GM12872 (cell line): ENCODE measurements at regions not wholly inside any gene's neighbourhood (a gene's known extent, or its start where the extent isn't known, plus 50 kb on each side); places are given as distances from the start of the nearest gene placed in this dataset.

ENCODE experiments used
- TF ChIP-seq, protein P1 (sequence below): IDR thresholded peaks from 3 replicates; pipeline ENCODE4 v1.5.1; 2011; ENCODE audit warnings: low read depth, mild to moderate bottlenecking, low read length, moderate library complexity; ENCODE audit not compliant: insufficient read depth

DNA sequence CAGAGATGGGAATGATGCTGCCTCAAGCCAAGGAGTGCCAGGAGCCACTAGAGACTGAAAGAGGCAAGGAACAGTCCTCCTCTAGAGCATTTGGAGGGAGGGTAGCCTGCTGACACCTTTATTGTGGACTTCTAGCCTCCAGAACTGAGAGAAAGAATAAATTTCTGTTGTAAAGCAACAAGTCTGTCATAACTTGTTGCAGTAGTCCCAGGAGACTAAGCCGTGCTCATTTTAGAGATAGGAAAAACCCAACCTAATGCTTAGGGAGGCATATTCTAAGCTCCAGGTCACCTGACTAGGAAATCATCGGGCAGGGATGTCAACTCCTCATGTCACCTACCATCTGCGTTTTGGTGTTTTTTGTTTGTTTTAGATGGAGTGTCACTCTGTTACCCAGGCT is 345.4 kb upstream of the EEF2KMT start:
- TF ChIP-seq, protein P1, sequence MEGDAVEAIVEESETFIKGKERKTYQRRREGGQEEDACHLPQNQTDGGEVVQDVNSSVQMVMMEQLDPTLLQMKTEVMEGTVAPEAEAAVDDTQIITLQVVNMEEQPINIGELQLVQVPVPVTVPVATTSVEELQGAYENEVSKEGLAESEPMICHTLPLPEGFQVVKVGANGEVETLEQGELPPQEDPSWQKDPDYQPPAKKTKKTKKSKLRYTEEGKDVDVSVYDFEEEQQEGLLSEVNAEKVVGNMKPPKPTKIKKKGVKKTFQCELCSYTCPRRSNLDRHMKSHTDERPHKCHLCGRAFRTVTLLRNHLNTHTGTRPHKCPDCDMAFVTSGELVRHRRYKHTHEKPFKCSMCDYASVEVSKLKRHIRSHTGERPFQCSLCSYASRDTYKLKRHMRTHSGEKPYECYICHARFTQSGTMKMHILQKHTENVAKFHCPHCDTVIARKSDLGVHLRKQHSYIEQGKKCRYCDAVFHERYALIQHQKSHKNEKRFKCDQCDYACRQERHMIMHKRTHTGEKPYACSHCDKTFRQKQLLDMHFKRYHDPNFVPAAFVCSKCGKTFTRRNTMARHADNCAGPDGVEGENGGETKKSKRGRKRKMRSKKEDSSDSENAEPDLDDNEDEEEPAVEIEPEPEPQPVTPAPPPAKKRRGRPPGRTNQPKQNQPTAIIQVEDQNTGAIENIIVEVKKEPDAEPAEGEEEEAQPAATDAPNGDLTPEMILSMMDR: no peak

DNA sequence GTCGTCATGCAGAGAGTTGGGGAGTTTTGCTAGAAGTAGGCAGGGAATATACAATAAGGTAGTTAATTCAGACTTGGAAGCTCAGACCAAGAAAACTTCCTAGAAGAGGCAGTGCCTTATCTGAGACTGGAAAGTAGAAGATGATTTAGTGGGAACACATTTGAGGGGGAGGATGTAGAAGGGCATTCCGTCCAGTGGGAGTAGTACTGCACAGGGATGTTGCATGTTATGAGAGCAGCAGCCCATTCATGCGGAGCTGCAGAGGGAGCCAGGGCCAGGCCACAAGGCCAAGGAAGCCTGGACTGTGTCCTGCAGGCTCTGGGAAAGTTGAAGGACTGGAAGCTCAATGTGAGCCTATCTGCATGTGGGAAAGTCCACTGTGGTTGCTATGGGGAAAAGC is 344.5 kb upstream of the EEF2KMT start:
- TF ChIP-seq, protein P1: no peak

DNA sequence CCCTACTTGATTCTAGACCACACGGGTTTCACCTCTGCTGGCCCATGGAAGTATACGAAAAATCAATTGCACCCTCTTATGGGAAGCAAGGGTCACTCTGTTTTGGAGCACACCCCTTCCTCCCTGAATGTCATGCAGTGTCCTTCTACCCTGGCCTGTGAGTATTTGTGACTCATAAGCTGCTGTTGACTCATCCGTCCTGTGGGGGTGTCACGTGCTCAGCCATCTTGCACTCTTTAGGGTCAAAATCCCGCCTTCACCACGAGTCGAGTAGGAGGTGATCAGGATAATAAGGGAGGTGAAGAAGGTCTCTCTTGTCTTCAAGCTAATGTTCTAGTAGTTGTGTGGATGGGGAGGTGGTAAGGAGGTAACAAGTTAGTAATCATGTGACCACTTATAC is 341.0 kb upstream of the EEF2KMT start:
- TF ChIP-seq, protein P1: no peak

DNA sequence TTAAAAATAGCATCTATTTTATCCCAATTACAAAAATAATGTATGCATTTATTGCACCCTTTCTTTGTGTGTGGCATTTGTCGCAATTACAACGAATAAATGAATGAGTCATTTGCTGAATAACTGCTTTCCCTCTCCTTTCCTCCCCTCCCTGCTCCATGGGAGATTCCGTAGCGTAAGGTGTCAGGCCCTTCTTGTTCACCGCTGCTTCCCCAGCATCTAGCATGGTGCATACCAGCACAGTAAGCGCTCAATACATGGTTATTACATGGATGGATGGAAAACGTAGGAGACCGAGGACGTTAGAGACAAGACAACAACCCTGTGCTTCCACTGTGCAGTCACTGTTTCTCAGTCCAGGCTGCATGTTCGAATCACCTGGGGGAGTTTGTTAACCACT is 336.0 kb upstream of the EEF2KMT start:
- TF ChIP-seq, protein P1: no peak

DNA sequence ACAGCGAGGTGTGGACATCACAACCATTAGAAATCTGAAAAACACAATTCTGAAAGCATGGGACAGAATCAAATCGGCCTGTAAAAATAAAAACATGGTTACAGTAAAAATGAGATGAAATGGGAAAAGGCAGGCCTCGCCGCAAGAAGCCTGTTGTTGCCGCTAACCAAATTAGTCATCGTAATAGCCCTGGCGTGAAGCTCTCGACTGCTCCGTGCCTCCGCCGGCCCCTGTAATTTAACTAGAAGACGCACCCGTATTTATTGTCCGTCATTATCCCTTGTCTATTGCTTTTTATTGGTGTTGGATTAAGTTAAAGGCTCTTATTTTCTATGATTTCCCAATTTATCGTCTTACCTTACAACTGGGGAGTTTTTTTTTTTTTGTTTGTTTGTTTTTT is 334.6 kb upstream of the EEF2KMT start:
- TF ChIP-seq, protein P1: no peak

DNA sequence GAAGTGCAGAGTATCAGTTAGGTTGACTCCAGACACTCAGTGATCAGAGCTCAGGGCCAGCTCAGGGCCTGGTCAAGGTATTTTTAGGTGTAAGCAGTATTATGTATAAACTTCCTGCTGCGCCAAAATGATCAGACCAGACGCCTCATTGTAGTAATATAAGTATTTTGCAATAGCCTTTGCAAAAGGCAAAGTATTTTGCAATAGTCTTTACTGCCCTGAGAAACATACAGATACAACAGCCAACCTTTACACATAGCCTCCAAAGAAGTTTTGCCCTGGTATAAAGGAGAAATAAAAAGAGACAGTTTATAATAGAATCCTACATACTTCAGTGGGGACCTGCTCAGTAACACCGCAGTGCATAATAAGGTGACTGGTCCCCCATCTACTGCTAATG is 333.0 kb upstream of the EEF2KMT start:
- TF ChIP-seq, protein P1: no peak

DNA sequence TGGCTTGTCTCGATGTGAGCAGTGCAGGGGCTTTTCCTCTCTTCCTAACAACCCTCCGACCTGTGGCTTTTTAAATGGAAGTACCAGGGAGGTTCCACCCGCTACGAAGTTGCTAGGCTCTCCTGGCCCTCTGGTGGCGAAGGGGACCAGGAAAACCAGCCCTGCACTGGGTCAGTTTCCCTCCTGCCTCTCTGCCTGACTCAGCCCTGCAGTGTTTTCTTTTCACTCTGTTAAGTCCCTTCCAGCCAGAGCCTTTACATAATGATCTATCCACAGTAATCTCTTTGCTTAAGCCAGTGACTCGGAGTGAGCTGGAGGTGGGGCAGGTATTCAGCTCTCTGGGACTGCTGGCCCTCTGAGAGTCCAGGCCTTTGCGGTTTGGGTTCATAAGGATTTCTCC is 331.3 kb upstream of the EEF2KMT start:
- TF ChIP-seq, protein P1: no peak

DNA sequence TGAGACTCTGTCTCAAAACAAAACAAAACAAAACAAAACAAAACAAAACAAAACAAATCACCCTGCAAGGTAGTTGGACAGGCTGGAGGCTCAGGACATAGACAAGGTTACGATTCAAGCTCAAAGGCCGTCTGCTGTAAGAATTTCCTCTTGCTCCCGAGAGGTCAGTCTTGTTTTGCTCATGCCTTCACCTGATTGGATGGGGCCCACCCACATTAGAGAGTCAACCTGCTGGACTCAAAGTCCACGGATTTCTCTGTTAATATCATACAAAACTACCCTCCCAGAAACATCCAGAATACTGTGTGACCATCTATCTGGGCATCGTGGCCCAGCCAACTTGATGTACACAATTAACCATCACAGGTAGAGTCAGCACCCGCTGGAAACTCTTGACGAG is 330.0 kb upstream of the EEF2KMT start:
- TF ChIP-seq, protein P1: no peak
